Activated naive CD4-positive, alpha-beta T cell treated with Interleukin-2 at 50 U/mL for 16 hours (primary cell): ENCODE measurements at regions not wholly inside any gene's neighbourhood (a gene's known extent, or its start where the extent isn't known, plus 50 kb on each side); places are given as distances from the start of the nearest gene placed in this dataset.
"Not testable (repeated sequence)": the region's sequence is repeated elsewhere in the genome, so short reads cannot be mapped to it uniquely, and the experiment has no call there.

Source experiments
- DNase-seq: peaks from one replicate; pipeline ENCODE4 v3.0.0-alpha.2; 2020

- no peak for DNase-seq
Measured at GRCh38 chr7:67361150-67361549, 364.5 kb downstream of the TYW1 start.

GRCh38 chr7:67364441-67365017 is 367.9 kb downstream of the TYW1 start:
- DNase-seq = no peak

GRCh38 chr7:67371429-67372305 is 375.0 kb downstream of the TYW1 start:
- peak; percentile 32 for DNase-seq

- DNase-seq = not testable (repeated sequence)
Measured at GRCh38 chr7:67373389-67373788, 376.8 kb downstream of the TYW1 start.

GRCh38 chr7:67375427-67375826 is 378.8 kb downstream of the TYW1 start:
- no peak for DNase-seq

GRCh38 chr7:67377939-67378862 is 381.6 kb downstream of the TYW1 start:
- peak; percentile 43 for DNase-seq

GRCh38 chr7:67380326-67380725 is 383.7 kb downstream of the TYW1 start:
- DNase-seq = no peak

GRCh38 chr7:67380858-67381257 is 384.2 kb downstream of the TYW1 start:
- DNase-seq = no peak

GRCh38 chr7:67387851-67388250 is 391.2 kb downstream of the TYW1 start:
- DNase-seq = no peak

- DNase-seq = no peak
Measured at GRCh38 chr7:67391168-67391567, 394.5 kb downstream of the TYW1 start.

- DNase-seq = no peak
Measured at GRCh38 chr7:67392596-67393438, 396.2 kb downstream of the TYW1 start.

- no peak for DNase-seq
Measured at GRCh38 chr7:67393903-67394302, 397.3 kb downstream of the TYW1 start.

- DNase-seq = no peak
Measured at GRCh38 chr7:67398916-67399315, 402.3 kb downstream of the TYW1 start.

- no peak for DNase-seq
Measured at GRCh38 chr7:67401492-67401891, 404.9 kb downstream of the TYW1 start.

- no peak for DNase-seq
Measured at GRCh38 chr7:67402280-67402679, 405.6 kb downstream of the TYW1 start.

GRCh38 chr7:67406976-67407375 is 410.3 kb downstream of the TYW1 start:
- DNase-seq = no peak

- DNase-seq = no peak
Measured at GRCh38 chr7:67407392-67408071, 410.9 kb downstream of the TYW1 start.

GRCh38 chr7:67408109-67408508 is 411.5 kb downstream of the TYW1 start:
- no peak for DNase-seq

GRCh38 chr7:67413670-67414069 is 417.0 kb downstream of the TYW1 start:
- no peak for DNase-seq

GRCh38 chr7:67414858-67415257 is 418.2 kb downstream of the TYW1 start:
- DNase-seq = no peak

GRCh38 chr7:67422601-67423000 is 426.0 kb downstream of the TYW1 start:
- no peak for DNase-seq

- DNase-seq = no peak
Measured at GRCh38 chr7:67423065-67423464, 426.4 kb downstream of the TYW1 start.
